ENCODE measurements at regions not wholly inside any gene's neighbourhood (a gene's known extent, or its start where the extent isn't known, plus 50 kb on each side); places are given as distances from the start of the nearest gene placed in this dataset.

DNA sequence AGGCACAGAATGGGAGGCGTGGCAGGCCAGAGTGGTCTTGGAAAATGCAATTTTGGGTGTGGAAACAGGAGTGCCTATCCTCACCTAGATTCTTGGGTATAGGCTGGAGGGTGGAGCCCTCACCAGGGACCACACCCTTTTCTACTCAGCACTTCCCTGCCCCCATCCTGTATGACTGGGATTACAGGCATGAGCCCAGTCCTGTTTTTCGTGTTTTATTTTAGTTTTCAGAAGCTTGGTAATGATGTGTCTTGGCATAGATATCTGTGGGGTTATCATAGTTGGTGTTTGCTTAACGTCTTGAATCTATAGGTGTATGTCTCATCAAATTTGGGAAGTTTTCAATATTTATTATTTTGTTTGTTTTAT lies 248.7 kb upstream of the CBLB start:
- TF ChIP-seq YY1 (IDR thresholded peaks at IDR 0.05; ENCODE audit: insufficient read depth, insufficient read length) (no peak), ZNF274 (IDR thresholded peaks at IDR 0.05; ENCODE audit: low read depth, low read length) (no peak), SUZ12 (IDR thresholded peaks at IDR 0.05; ENCODE audit: extremely low read depth, insufficient read depth, insufficient read length) (no peak)
